HCT116 (cell line): ENCODE measurements at regions not wholly inside any gene's neighbourhood (a gene's known extent, or its start where the extent isn't known, plus 50 kb on each side); places are given as distances from the start of the nearest gene placed in this dataset.
"Not testable (repeated sequence)": the region's sequence is repeated elsewhere in the genome, so short reads cannot be mapped to it uniquely, and the experiment has no call there.

ENCODE experiments used
- CEBPB ChIP-seq: IDR thresholded peaks from 2 replicates; pipeline ENCODE4 v1.6.1; 2012; ENCODE audit warnings: low read depth
- CTCF ChIP-seq, 3 experiments: fragments of 200-600 bp in 1 of 3; sonication (generic) in 1 of 3; IDR thresholded peaks in 2 of 3; conservative IDR thresholded peaks in 1 of 3; 2 replicates each; pipeline ENCODE4 v1.5.1; 2012 to 2017; ENCODE audit warnings: low read depth in 2 of 3, low read length in 2 of 3, antibody characterized with exemption in 1 of 3, borderline replicate concordance in 1 of 3, control low read depth in 1 of 3, mild to moderate bottlenecking in 1 of 3, mixed read lengths in 1 of 3, mixed run types in 1 of 3, moderate library complexity in 1 of 3; ENCODE audit not compliant: insufficient read depth in 1 of 3
- ELF1 ChIP-seq: IDR thresholded peaks from 2 replicates; pipeline ENCODE4 v1.6.1; 2012; ENCODE audit warnings: low read depth, borderline replicate concordance
- MAX ChIP-seq: IDR thresholded peaks from 2 replicates; pipeline ENCODE4 v1.6.1; 2012
- POLR2A ChIP-seq: IDR thresholded peaks from 2 replicates; pipeline ENCODE4 v1.7.0; 2011; ENCODE audit warnings: borderline replicate concordance; ENCODE audit not compliant: insufficient read depth, insufficient read length; ENCODE audit errors: extremely low read depth
- POLR2AphosphoS5 ChIP-seq: IDR thresholded peaks from 2 replicates; pipeline ENCODE4 v1.6.1; 2011; ENCODE audit warnings: mild to moderate bottlenecking, low read depth, low read length, moderate library complexity
- REST ChIP-seq: IDR thresholded peaks from 2 replicates; pipeline ENCODE4 v1.6.1; 2012; ENCODE audit warnings: low read depth
- TCF7L2 ChIP-seq: IDR thresholded peaks from 2 replicates; pipeline ENCODE4 v1.7.0; 2011; ENCODE audit warnings: borderline replicate concordance, inconsistent platforms; ENCODE audit not compliant: insufficient read depth, insufficient read length; ENCODE audit errors: extremely low read depth
- YY1 ChIP-seq: IDR thresholded peaks from 2 replicates; pipeline ENCODE4 v1.6.1; 2011; ENCODE audit warnings: low read length, low read depth, moderate library complexity, mild to moderate bottlenecking; ENCODE audit not compliant: insufficient replicate concordance; ENCODE audit errors: extremely low read depth

GRCh38 chr2:142811644-142812043 is 65.8 kb upstream of the KYNU start:
- TF ChIP-seq CTCF (IDR thresholded peaks at IDR 0.05 in 2 of 3, conservative IDR thresholded peaks at IDR 0.05 in 1 of 3; ENCODE audit: borderline replicate concordance in 1 of 3, insufficient read depth in 1 of 3, low read depth in 2 of 3, low read length in 2 of 3); YY1; REST; ELF1; CEBPB; POLR2A; TCF7L2; POLR2AphosphoS5; MAX: not testable (repeated sequence)
